K562 (cell line): ENCODE measurements at regions not wholly inside any gene's neighbourhood (a gene's known extent, or its start where the extent isn't known, plus 50 kb on each side); places are given as distances from the start of the nearest gene placed in this dataset.

Source experiments
- ATAC-seq: fragments of 200-7000 bp; cut with Tn5 transposase; 3 replicates; pipeline ENCODE4 v1.9.1; 2020; ENCODE audit warnings: moderate library complexity
- BruUV-seq: library from RNA; stranded (reverse); fragments of 400-500 nt; replicated peaks from 2 replicates; lab custom pipeline; 2021; lab: Mats Ljungman, UMichigan
- CTCF ChIA-PET: fragments of 300-600 bp; formaldehyde crosslinking; extraction: SDS; loops from one replicate; lab custom pipeline; 2021; ENCODE audit warnings: low intra/inter-chr PET ratio; lab: Yijun Ruan, JAX
- POLR2A ChIA-PET: fragments of 300-600, 350-650 bp; sonication (Branson Sonifier 250); formaldehyde crosslinking; extraction: SDS; loops from one replicate; lab custom pipeline; 2021; ENCODE audit warnings: antibody characterized with exemption, inconsistent platforms; lab: Yijun Ruan, JAX
- DNase-seq, 4 experiments: peaks; one replicate each; pipeline versions ENCODE4 v3.0.0 to v3.0.0-alpha.2; 2011 to 2018; ENCODE audit warnings: low spot score in 3 of 4, mixed read lengths in 3 of 4; ENCODE audit errors: extremely low read depth in 1 of 4
- FAIRE-seq: peaks from 2 replicates; lab custom pipeline; 2011; peaks lifted over from hg19 to GRCh38; lab: Jason Lieb, UNC
- H2AFZ ChIP-seq: 2 replicates; pipeline ENCODE4 v1.6.0; 2011; ENCODE audit warnings: low read depth, low read length, control low read depth, inconsistent platforms
- H3K27ac ChIP-seq: fragments of 200-600 bp; 3 replicates; pipeline ENCODE4 v1.8.0; 2011; ENCODE audit warnings: low read depth, mild to moderate bottlenecking, control low read depth, inconsistent platforms, low read length, moderate library complexity, mixed read lengths; ENCODE audit errors: extremely low read depth
- H3K27me3 ChIP-seq, 2 experiments: fragments of 300-600 bp in 1 of 2; 2 replicates in 1 of 2; 3 replicates in 1 of 2; pipeline versions ENCODE4 v1.6.0 to v1.8.0; 2011; ENCODE audit warnings: inconsistent platforms in 2 of 2, low read length in 2 of 2, mild to moderate bottlenecking in 1 of 2, mixed read lengths in 1 of 2, moderate library complexity in 1 of 2; ENCODE audit not compliant: control insufficient read depth in 2 of 2, insufficient read depth in 2 of 2
- H3K36me3 ChIP-seq: fragments of 300-600 bp; 3 replicates; pipeline ENCODE4 v1.8.0; 2011; ENCODE audit warnings: mild to moderate bottlenecking, low read length, inconsistent platforms; ENCODE audit not compliant: control insufficient read depth, insufficient read depth
- H3K4me1 ChIP-seq, 2 experiments: fragments of 200-600 bp in 1 of 2; replicated peaks in 1 of 2; 2 replicates in 1 of 2; 3 replicates in 1 of 2; pipeline versions ENCODE4 v1.5.1 to v1.8.0; 2011; ENCODE audit warnings: inconsistent platforms in 2 of 2, low read length in 2 of 2, mild to moderate bottlenecking in 1 of 2, mixed read lengths in 1 of 2, moderate library complexity in 1 of 2; ENCODE audit not compliant: control insufficient read depth in 2 of 2, insufficient read depth in 2 of 2
- H3K4me2 ChIP-seq: 2 replicates; pipeline ENCODE4 v1.6.1; 2011; ENCODE audit warnings: low read length, control low read depth, inconsistent platforms, mixed read lengths; ENCODE audit not compliant: insufficient read depth
- H3K4me3 ChIP-seq: fragments of 200-600 bp; sonication (generic), shearing (Covaris generic); 2 replicates; pipeline ENCODE4 v1.5.1; 2016; ENCODE audit warnings: control low read depth, inconsistent platforms
- H3K79me2 ChIP-seq: fragments of 200-600 bp; 3 replicates; pipeline ENCODE4 v1.8.0; 2011; ENCODE audit warnings: low read length, inconsistent platforms; ENCODE audit not compliant: control insufficient read depth, insufficient read depth
- H3K9ac ChIP-seq, 2 experiments: 2 replicates each; pipeline versions ENCODE4 v1.6.0 to v1.6.1; 2011; ENCODE audit warnings: low read depth in 2 of 2, low read length in 2 of 2, control low read depth in 1 of 2, inconsistent platforms in 1 of 2, mild to moderate bottlenecking in 1 of 2, mixed read lengths in 1 of 2; ENCODE audit not compliant: insufficient read depth in 1 of 2
- H3K9me1 ChIP-seq: one replicate; pipeline ENCODE4 v1.6.0; 2011; ENCODE audit warnings: inconsistent platforms, mild to moderate bottlenecking, low read length, moderate library complexity; ENCODE audit not compliant: control insufficient read depth, insufficient read depth
- H3K9me3 ChIP-seq: replicated peaks from 2 replicates; pipeline ENCODE4 v1.5.1; 2011; ENCODE audit warnings: low read depth, low read length, inconsistent platforms; ENCODE audit not compliant: control insufficient read depth, insufficient read depth
- H4K20me1 ChIP-seq: replicated peaks from 2 replicates; pipeline ENCODE4 v1.6.1; 2011; ENCODE audit warnings: low read length, inconsistent platforms, mixed read lengths; ENCODE audit not compliant: control insufficient read depth, insufficient read depth
- DIDO1 ChIP-seq: fragments of 450-650 bp; IDR thresholded peaks from 2 replicates; pipeline ENCODE4 v1.6.1; 2016; ENCODE audit warnings: low read depth, missing biosample characterization, missing genetic modification characterization
- DPF2 ChIP-seq: fragments of 450-650 bp; IDR thresholded peaks from 2 replicates; pipeline ENCODE4 v1.6.1; 2016
- HDAC3 ChIP-seq: fragments of 450-650 bp; IDR thresholded peaks from 2 replicates; pipeline ENCODE4 v1.6.1; 2018; ENCODE audit warnings: borderline replicate concordance, mild to moderate bottlenecking, moderate library complexity; ENCODE audit not compliant: partially characterized antibody
- NFIX ChIP-seq: fragments of 250-450 bp; sonication (Bioruptor Pico); IDR thresholded peaks from 2 replicates; pipeline ENCODE4 v1.4.0; 2020; ENCODE audit warnings: low read depth, mild to moderate bottlenecking, moderate library complexity
- RBM34 ChIP-seq: fragments of 200-400 bp; formaldehyde crosslinking; IDR thresholded peaks from 2 replicates; pipeline ENCODE4 v1.6.1; 2018; ENCODE audit warnings: low read length, borderline replicate concordance; ENCODE audit not compliant: insufficient read depth
- ZNF184 ChIP-seq: sonication (generic); formaldehyde crosslinking; IDR thresholded peaks from 2 replicates; pipeline ENCODE4 v1.5.0; 2020; ENCODE audit warnings: missing genetic modification reagents
- ZSCAN29 ChIP-seq: fragments of 450-650 bp; IDR thresholded peaks from 2 replicates; pipeline ENCODE4 v1.6.1; 2017
- ZZZ3 ChIP-seq: fragments of 450-650 bp; IDR thresholded peaks from 2 replicates; pipeline ENCODE4 v1.6.1; 2016; ENCODE audit warnings: antibody characterized with exemption, mild to moderate bottlenecking, moderate library complexity
- WGBS: fragments of 100-300 bp; shearing (Covaris generic); methylation state at CpG from one replicate; pipeline ENCODE4 v1.1.6; 2016; ENCODE audit warnings: low coverage, mixed read lengths; ENCODE audit not compliant: insufficient coverage; ENCODE audit errors: missing lambda C conversion rate; 5-methylcytosine and 5-hydroxymethylcytosine counted together
- in situ Hi-C: fragments of 300-500 bp; cut with MboI; formaldehyde crosslinking; loops from 4 replicates; pipeline ENCODE4 v1.15.0; 2018; ENCODE audit warnings: inconsistent platforms, mixed read lengths
- intact Hi-C: fragments of 100-400 bp; cut with micrococcal nuclease; formaldehyde crosslinking; loops from 2 replicates; pipeline ENCODE4 v1.14.2; 2022
- TF ChIP-seq, protein P1 (sequence below): fragments of 250-450 bp; sonication (Bioruptor Pico); IDR thresholded peaks from 2 replicates; pipeline ENCODE4 v1.8.0; 2021; ENCODE audit warnings: moderate library complexity, mild to moderate bottlenecking, inconsistent platforms
- TF ChIP-seq, protein P2 (sequence below): sonication (generic); IDR thresholded peaks from 2 replicates; pipeline ENCODE4 v1.6.1; 2016
- TF ChIP-seq, protein P3 (sequence below): IDR thresholded peaks from 3 replicates; pipeline ENCODE4 v1.6.1; 2011; ENCODE audit warnings: borderline replicate concordance, mild to moderate bottlenecking, moderate library complexity; ENCODE audit not compliant: insufficient read length; ENCODE audit errors: extremely low read depth
- TF ChIP-seq, protein P4 (sequence below): fragments of 450-650 bp; IDR thresholded peaks from 2 replicates; pipeline ENCODE4 v1.6.1; 2016

DNA sequence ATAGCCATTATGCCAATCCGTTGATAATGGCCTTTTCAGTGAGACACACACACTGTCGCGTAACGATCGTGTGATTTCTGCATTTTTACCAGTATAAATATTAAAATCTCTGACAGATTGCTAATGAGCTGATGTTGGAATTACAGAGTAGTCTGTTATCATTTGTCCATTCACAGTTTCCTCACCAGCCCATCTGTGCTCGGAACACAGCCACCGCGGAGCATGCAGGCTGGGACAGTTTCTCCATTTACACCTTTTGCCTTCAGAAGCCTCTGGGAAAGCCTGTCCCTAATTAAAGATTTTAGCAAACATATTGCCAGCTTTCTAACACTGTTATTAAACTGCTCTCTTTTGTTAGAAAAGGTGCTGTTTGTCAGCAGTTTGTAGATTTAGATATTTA lies 82.2 kb upstream of the BARHL2 start:
- Histone ChIP-seq H3K27me3 (no peaks in the 10 kb centered on the region), H3K9me1 (no peaks in the 10 kb centered on the region), H3K27ac (no peak overlapping the region), H2AFZ (no peak overlapping the region), H3K4me3 (no peak overlapping the region), H3K9ac (no peak overlapping the region), H3K4me2 (no peak overlapping the region), H3K4me1 (no peaks in the 10 kb centered on the region; a peak in 3 of 5 replicates), H3K9me3 (no peaks in the 10 kb centered on the region), H3K79me2 (no peaks in the 10 kb centered on the region), H3K36me3 (no peaks in the 10 kb centered on the region), H4K20me1 (no peaks in the 10 kb centered on the region)
- in situ Hi-C loops (no loop called here), intact Hi-C loops (no loop called here)
- WGBS, result 84% methylated on average over 8 of the region's 8 CpGs
- DNase-seq (no peak), ATAC-seq (no peak), FAIRE-seq (no peak)
- ChIA-PET CTCF (no interaction called here), POLR2A (no interaction called here)
- BruUV-seq, result no TSS peak
- TF ChIP-seq ZZZ3 (no peak), ZSCAN29 (no peak), RBM34 (no peak), NFIX (no peak), ZNF184 (CRISPR knock-in tag) (no peak), DIDO1 (tag) (no peak), DPF2 (no peak), HDAC3 (no peak)
- TF ChIP-seq, protein P1, sequence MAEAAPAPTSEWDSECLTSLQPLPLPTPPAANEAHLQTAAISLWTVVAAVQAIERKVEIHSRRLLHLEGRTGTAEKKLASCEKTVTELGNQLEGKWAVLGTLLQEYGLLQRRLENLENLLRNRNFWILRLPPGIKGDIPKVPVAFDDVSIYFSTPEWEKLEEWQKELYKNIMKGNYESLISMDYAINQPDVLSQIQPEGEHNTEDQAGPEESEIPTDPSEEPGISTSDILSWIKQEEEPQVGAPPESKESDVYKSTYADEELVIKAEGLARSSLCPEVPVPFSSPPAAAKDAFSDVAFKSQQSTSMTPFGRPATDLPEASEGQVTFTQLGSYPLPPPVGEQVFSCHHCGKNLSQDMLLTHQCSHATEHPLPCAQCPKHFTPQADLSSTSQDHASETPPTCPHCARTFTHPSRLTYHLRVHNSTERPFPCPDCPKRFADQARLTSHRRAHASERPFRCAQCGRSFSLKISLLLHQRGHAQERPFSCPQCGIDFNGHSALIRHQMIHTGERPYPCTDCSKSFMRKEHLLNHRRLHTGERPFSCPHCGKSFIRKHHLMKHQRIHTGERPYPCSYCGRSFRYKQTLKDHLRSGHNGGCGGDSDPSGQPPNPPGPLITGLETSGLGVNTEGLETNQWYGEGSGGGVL (CRISPR knock-in tag), result no peak
- TF ChIP-seq, protein P2, sequence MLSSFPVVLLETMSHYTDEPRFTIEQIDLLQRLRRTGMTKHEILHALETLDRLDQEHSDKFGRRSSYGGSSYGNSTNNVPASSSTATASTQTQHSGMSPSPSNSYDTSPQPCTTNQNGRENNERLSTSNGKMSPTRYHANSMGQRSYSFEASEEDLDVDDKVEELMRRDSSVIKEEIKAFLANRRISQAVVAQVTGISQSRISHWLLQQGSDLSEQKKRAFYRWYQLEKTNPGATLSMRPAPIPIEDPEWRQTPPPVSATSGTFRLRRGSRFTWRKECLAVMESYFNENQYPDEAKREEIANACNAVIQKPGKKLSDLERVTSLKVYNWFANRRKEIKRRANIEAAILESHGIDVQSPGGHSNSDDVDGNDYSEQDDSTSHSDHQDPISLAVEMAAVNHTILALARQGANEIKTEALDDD, result no peak
- TF ChIP-seq, protein P3, sequence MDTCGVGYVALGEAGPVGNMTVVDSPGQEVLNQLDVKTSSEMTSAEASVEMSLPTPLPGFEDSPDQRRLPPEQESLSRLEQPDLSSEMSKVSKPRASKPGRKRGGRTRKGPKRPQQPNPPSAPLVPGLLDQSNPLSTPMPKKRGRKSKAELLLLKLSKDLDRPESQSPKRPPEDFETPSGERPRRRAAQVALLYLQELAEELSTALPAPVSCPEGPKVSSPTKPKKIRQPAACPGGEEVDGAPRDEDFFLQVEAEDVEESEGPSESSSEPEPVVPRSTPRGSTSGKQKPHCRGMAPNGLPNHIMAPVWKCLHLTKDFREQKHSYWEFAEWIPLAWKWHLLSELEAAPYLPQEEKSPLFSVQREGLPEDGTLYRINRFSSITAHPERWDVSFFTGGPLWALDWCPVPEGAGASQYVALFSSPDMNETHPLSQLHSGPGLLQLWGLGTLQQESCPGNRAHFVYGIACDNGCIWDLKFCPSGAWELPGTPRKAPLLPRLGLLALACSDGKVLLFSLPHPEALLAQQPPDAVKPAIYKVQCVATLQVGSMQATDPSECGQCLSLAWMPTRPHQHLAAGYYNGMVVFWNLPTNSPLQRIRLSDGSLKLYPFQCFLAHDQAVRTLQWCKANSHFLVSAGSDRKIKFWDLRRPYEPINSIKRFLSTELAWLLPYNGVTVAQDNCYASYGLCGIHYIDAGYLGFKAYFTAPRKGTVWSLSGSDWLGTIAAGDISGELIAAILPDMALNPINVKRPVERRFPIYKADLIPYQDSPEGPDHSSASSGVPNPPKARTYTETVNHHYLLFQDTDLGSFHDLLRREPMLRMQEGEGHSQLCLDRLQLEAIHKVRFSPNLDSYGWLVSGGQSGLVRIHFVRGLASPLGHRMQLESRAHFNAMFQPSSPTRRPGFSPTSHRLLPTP, result no peak
- TF ChIP-seq, protein P4, sequence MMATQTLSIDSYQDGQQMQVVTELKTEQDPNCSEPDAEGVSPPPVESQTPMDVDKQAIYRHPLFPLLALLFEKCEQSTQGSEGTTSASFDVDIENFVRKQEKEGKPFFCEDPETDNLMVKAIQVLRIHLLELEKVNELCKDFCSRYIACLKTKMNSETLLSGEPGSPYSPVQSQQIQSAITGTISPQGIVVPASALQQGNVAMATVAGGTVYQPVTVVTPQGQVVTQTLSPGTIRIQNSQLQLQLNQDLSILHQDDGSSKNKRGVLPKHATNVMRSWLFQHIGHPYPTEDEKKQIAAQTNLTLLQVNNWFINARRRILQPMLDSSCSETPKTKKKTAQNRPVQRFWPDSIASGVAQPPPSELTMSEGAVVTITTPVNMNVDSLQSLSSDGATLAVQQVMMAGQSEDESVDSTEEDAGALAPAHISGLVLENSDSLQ, result no peak
